HG03097 (cell line): ENCODE measurements at regions not wholly inside any gene's neighbourhood (a gene's known extent, or its start where the extent isn't known, plus 50 kb on each side); places are given as distances from the start of the nearest gene placed in this dataset.

Experiments used
- ATAC-seq: cut with Tn5 transposase; IDR thresholded peaks from one replicate; pipeline ENCODE4 v1.9.1; 2021; ENCODE audit not compliant: unreplicated experiment, low FRiP score

DNA sequence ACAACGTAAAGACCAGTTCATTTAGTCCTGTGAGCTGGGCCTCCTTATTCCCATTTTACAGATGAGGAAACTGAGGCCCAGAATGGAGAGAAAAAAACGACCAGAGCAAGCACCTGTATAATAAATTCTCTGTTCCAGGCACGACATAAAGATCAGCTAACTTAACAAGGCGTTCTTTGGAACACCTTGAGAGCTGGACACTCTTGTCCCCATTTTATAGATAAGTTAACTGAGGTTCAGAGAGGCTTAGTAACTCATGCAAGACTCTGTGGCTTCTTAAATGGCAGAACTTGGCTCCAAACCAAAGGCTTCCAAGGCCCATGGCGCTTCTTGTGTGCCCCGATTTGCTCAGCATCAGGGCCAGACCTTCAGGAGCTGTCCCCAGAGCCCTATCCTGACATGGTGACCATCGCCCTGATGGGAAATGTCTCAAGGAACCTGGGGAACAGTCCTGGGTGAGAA, 142.1 kb downstream of the VEGFA start:
- no peak for ATAC-seq

DNA sequence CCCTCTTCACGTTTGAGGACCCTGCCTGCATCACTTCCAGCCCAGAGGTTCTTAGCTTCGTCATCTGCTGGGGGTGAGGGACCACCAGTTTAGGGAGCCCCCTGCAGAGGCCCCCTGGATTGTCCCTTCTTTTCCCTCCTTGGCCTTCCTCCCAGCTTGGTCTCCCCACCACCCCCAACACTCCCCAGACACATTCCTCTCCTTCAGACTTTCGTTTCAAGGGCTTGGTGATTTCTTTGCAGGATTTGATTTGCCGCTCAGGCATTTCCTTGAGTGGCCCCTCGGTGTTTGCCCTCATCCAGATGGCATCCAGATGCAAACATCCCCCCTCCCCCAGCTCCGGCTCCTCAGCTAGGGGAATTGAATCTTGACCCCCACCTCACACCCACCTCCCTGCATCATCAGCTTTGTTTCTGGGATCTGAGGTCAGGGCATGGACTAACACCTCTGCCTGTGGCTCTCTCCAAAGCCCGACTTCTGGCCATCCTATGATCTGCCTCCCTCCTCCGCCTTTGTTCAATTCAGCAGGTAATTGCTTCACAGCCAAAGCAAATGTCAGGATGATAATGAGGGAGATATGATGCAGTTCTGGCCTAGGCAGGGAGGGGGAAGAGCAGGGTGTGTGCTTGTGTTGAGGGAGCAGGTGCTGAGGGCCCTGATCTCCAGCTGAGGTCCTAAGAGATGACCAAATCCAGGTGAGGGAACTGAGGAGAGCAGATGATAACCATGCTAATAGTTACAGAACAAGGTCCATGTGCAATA, 141.5 kb downstream of the VEGFA start:
- no peak for ATAC-seq

DNA sequence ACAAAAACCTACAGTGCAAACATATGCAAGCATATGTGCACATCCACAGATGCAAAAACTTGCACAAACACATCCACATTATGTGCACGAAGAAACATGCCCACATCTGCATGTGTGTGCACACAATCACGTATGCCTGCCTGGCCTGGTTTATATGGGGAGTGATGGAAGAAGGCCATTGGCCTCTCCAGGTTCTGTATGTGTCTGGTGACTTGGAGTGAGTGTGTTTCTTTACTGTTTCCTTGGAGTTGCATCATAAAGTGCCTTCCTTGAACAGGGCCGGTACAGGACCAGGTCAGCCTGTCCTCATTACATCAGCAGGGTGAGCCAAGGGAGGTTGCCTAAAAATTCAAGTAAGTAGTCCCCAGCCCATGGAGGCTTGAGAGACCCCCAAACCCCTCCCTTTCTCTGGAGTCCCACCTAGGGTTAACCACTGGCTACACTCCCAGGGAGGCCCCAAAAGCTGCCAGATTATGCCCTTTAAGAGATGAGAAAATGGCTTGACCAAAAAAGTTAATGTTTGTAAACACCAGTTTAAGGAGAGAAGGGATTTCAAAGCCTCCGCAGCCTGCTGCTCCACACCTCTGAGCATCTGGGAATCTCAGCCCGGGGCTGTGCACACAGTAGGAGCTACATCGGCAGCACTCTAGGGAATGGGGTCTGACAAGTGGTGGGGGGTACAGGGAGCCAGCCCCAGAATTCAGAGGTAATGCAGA, 140.8 kb downstream of the VEGFA start:
- ATAC-seq: no peak

DNA sequence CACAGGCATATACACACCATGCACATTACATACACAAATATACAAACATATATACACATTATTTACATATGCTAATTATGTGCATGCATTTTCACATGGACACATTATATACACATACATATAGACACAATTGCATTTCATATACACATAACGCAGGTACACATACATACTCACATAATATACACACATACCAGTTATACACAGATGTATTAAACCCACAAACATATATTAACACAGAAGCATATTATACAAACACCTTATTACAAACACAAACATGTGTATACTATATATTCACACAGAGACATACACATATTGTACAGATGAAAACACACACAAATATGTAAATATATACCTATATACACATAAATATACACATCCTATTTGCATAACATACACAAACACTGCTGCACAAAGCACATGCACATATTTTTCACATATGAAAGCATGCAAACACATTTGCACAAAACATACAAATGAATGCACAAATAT, 140.2 kb downstream of the VEGFA start:
- ATAC-seq: no peak

DNA sequence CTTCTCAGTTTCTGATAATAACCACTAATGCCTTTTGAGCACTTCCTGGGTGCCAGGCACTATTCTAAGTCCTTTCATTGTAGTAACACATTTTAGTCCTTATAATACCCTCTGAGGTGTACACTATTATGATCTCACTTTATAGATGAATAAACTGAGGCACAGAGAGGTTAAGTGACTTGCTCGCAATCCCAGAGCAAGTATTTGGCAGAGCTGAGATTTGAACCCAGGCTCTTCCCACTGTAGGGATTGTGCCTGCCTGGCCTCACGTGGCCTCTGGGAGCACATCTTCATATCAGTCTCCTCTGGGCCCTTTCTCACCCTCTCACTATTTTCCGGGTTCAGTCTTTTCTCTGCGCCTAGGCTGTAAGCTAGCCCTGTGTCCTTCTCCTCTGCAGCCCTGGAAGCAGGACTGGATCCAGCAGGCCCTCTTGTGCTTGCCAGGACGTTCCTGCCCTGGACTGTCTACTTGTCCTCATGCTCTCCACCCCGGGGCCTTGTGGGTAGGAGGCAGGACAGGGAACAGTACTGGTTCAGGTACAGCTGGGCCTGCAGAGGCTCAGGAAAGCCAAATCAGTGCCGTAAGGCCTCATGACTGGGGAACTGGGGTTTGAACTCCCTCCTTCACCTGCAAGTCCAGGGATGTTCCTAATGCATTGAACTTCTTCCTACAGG, 139.6 kb downstream of the VEGFA start:
- ATAC-seq: no peak

DNA sequence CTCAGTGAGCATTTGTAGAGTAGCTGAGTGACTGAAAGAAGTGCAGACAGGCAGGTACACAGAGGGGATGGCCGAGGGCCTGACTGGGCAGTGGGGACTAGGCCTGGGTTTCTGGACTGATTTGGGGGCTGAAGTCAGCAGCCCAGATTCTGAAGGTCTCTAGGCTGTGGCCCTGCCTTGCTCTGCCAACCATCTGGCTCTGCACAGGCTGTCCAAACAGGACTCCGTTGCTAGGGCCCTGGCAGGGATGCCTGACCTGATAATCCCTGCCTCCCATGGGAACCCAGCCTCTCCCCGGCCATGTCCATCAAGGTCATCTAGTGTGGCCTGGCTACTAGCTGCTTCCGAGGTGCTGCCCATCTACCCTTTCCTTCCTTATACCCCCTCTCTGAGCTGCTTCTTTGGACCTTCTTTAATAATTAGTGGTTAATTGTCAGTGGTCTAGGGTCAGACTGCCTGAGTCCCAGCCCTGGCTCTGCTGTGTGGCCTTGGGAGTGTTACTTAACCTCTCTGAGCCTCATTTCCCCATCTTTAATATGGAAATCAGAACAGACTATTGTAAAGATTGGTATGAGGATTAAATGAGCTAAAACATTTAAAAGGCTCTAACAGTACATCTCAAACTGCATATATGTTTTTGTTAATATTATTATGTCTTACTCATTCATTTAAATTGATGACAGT, 137.9 kb downstream of the VEGFA start:
- ATAC-seq: no peak

DNA sequence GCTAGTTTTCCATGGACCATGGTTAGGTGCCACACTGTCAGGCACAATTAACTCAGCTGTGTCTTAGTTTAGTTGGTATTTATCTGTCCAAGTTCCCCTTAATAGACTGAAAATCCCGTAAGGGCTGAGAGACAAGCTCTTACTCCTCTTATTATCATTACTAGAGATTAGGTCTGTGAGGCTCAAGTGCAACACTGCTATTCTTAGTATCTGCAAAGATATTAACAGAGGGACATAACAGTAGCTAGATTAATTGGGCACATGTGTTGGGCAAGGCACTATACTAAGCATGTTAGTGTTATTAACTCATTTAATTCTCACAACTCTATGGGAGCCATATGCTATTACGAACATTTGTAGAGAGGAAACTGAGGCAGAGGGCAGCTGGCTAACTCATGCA, 137.3 kb downstream of the VEGFA start:
- no peak for ATAC-seq

DNA sequence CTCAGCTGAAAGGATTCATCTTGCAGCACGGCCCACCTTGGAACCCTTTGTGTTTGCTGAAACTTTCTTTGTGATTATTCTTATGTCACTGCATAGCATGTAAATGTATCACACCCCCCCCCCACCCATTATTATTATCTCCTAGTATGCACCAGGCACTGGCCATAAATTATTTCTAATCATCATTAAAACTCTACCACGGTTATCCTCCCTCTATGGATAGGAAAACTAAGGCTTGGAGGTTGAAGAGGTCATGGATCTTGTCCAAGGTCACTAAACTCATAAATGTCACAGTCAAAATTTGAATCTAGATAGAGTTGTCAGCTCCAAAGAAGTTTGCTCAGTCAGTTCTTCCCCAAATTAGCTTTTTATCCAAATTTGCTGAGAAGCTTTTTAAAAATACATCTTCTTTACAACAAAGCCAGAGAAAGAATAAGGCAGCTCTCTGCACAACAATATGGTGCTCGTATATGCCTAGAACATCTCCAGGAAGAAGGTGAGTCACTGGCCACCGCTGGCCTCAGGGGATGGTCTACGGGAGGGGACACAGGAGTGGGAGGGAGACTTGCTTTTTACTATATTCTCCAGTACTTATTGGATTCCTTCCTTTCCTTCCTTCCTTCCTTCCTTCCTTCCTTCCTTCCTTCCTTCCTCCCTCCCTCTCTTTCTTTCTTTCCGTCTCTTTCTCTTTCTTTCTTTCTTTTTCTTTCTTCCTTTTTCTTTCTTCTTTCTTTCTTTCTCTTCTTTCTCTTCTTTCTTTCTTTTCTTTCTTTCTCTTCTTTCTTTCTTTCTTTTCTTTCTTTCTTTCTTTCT, 134.5 kb downstream of the VEGFA start:
- ATAC-seq: no peak

DNA sequence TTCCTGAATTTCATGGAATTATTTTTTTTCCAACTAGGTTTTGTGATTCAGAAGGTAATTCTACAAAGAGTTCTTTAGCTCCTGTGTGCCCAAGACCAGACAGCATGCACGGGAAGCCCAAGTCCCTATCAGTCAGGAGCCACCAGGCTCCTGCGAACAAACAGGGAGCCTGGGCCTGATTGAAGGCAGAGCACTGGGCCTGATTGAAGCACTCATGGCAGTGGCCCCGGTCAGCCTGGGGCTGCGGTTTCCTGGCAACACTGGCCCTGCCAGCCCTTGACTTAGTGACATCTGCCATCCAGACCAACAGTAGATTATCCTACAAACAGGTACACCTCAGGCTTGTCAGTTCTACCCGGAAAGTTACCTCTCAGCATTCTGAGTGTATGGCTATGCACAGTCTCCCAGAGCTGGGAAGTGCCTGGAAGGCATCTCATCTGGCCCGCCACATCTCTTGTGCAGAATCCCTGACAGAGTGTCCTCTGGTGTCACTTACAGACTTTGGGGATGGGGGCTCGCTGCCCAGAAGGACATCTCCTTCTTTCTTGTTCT, 133.8 kb downstream of the VEGFA start:
- no peak for ATAC-seq

DNA sequence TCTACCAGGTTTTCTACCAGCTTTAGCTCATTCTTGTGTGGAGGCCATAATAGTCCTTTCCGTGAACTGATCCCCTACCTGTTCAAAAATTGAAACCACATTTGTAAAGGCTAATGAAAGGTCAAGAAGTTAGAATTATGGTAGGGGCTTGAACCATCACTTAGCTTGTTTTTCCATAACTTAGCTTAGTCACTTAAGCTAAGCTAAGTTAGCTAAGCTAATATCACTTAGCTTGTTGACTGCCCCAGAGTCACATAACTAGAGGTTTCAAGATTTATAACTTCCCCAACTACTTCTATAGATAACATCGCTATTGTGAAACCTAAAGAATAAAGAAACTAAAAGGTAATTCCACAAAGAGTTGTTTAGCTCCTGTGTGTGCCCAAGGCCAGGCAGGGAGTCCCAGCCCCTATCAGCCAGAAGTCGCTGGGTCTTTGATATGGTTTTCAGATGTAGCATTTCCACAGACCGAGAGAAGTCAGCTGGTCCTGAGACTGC, 131.8 kb downstream of the VEGFA start:
- ATAC-seq: no peak

DNA sequence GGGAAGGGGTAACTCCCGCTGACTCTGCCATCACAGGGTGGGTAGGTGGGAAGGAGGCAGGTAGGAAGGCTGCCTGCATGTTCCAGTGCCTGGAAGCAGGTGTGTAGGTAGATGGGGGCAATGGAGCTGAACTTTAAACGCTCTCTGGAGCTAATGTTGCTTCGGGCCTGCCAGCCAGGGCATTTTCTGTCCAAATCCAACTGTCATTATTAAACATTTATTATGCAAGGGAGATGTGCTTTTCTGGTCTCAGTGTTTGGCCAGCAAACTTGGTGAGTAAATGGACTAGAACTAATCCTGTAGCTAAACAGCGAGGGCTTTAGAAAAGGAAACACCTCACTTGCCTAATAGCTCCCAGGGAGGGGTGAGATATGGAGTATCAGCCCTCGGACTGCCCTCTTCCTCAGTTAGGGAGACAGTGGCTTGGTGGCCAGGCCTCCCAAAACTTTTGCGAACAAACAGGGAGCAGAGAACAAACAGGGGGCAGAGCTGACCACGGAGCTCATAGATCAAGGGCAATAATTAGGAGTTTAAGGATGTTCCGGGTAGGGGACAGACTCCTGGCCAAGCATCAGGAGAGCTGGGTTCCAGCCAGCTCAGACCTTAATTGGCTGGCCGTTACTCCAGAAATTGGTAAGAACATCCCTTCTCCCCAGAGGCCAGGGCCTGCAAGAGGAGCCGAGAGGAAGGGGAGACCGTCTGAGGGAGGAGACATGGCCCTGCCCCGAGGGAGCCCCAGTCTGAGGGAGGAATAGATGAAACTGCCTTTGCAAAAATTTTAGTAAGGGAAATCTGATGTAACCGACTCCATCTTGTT, 131.1 kb downstream of the VEGFA start:
- no peak for ATAC-seq

DNA sequence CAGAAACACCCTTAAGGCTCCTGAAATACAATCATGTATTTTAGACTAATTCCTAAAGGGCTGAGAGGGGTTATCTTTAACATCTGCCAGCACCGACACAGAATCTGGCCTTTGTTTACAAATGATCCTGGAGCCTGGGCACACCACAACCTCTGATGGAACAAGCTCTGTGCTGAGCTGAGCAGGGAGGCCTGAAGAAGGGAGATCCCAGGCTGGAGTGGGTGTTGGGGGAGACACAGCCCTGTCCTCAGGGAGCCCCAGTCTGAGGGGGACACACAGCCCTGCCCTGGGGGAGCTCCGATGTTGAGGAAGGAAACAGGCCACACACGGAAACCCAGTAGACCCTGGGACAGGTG, 130.5 kb downstream of the VEGFA start:
- ATAC-seq: no peak

DNA sequence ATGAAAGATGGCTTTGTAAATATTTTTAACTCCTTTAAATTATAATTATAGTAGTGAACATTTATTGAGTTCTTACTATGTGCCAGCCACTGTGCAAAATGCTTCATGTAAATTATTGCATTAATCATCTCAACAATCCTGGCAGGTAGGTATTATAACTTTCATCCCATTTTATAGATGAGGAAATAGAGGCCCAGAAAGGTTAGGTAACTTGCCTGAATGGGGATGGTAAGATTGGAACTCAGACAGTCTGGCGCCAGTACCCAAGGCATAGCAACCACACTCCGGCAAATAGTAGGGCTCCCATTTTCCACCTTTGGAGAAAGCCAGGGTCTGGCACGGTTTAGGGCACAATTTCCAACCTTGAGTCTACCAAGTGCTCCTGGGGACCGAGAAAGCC, 129.8 kb downstream of the VEGFA start:
- ATAC-seq: no peak

DNA sequence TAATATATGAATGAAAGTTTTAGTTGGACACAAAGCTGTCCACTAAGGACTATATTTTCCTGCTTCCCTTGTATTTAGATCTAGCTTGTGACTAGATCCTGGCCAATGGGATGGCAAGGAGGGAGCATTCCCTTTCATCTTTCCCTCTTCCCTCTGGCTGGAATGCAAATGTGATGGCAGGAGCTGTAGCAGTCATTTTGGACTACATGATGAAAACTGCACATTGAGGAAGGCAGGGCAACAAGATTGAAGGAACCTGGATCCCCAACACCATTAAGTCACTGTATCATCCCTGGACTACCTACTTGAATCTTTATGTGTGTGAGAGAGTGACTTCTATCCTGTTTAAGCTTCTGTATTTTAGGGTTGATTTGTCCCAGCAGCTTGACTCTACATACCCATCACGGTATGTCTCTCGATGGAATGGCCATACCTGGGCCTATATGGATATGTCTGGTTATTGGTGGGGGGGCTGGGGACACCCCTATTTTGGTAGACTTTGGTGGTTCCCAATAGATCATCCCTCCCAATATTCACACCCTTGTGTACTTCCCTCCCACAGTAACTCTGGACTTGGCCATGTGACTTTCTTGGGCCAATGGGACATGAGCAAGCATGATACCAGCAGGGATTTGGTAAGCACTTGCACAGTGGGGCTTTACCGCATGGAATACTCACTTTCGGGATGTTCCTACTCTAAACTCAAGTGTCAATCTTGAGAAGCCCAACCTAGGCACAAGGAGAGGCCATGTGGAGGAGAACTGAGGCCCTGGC, 128.5 kb downstream of the VEGFA start:
- ATAC-seq: no peak

DNA sequence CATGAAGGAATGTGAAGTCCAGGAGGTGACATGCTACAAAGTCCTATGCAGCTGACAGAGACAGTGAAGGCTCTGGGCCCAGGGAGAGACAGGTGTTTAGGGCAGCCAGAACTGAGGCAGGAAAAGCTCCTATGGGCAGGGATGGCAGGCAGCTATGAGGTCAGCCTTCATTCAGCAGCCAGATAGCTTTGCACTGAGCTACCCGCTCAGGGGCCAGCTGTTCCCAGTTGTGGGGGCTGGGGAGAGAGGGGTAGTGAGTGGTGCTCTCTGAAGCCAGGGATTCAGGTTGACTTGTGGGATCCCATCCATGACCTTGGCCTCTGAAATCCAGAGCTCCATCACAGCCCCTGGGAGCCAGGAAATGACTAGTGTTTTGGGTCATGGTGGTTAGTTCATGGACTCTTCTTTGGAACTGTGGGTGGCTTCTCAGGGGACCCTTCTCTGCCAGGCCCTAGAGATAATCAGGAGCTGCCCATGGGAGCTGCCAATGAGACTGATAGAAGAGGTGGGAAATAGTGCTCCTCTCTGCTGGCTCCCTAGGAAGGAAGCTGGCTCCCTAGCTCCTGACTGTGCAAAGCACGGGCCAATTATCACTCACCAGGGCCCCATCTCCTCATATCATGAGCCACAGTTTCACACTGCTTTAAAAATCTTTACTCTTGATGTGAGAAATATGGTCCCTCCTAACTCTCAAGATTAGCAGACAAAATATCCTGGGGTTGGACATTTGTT, 127.7 kb downstream of the VEGFA start:
- ATAC-seq: no peak

DNA sequence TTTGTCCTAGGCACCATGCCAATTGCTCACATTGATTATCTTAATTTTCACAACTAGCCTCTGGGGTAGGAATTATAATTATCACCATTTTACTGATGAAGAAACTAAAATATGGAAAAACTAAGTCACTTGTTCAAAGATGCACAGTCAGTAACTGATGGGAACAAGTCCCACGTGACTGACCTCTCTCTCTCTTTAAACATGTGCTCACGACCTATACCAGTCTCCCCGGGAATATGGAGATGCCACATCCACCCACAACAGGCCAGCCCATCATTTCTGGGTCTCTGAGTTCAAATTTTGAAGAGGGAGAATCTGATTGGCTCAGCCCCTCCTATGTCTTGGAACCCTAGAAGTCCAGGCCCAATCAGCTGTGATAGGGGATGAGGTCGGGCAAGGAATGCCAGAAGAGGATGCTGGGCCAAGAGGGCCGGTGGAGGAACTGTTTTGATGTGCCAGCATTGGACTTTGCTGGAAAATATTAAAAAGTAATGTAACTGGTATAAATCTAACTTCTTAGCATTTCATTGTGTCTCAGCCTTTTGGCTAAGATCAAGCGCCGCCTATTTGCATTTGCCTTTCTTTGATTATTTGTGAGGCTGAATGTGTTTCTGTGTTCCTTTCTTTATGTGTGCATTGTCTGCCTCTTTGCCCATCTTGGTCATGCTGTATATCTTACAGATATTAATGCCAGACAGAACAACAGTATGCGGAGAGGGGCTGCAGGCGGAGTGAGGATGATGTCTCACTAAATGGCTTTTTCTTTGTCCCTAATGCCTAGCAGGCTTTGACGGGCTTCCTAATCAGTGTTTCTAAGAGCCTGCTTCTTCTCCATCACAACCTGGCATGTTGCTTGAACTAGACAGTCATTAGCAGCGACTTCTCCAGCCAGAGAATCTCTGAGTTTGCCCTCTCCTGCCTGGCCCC, 126.6 kb downstream of the VEGFA start:
- no peak for ATAC-seq
